Astrocyte of the spinal cord (primary cell): ENCODE measurements at regions not wholly inside any gene's neighbourhood (a gene's known extent, or its start where the extent isn't known, plus 50 kb on each side); places are given as distances from the start of the nearest gene placed in this dataset.

Experiments used
- DNase-seq: peaks from one replicate; pipeline ENCODE4 v3.0.0; 2011; ENCODE audit warnings: low read depth, low spot score
- H3K4me3 ChIP-seq: 2 replicates; pipeline ENCODE4 v1.5.1; 2011; ENCODE audit warnings: low read depth, mild to moderate bottlenecking, low read length, moderate library complexity
- CTCF ChIP-seq: IDR thresholded peaks from 2 replicates; pipeline ENCODE4 v1.5.1; 2012; ENCODE audit warnings: low read depth, mild to moderate bottlenecking, low read length, inconsistent platforms
- in situ Hi-C: cut with HindIII; loops from 2 replicates; pipeline ENCODE4 v1.10.0; 2017; ENCODE audit warnings: low sequenced_read_pairs

- DNase-seq: no peak
- no peak for TF ChIP-seq CTCF
- in situ Hi-C loops: no loop called here
- no peak overlapping the region for H3K4me3 ChIP-seq
Observed at GRCh38 chr5:114053372-114053771, 308.5 kb upstream of the KCNN2 start.

- no peak for DNase-seq
- TF ChIP-seq CTCF: no peak
- in situ Hi-C loops: no loop called here
- no peak overlapping the region for H3K4me3 ChIP-seq
Observed at GRCh38 chr5:114054594-114054993, 307.3 kb upstream of the KCNN2 start.

GRCh38 chr5:114055318-114056184 is 306.3 kb upstream of the KCNN2 start:
- TF ChIP-seq CTCF: no peak
- peak overlapping the region; percentile 30 for H3K4me3 ChIP-seq

GRCh38 chr5:114056185-114056538 is 305.7 kb upstream of the KCNN2 start:
- H3K4me3 ChIP-seq: no peak overlapping the region
- peak; percentile 2 for DNase-seq
- no peak for TF ChIP-seq CTCF
- in situ Hi-C loops: no loop called here

More at GRCh38 chr5:114055318-114056184, 306.3 kb upstream of the KCNN2 start:
- DNase-seq: peak; percentile 61
- in situ Hi-C loops: no loop called here

GRCh38 chr5:114060866-114061265 is 301.0 kb upstream of the KCNN2 start:
- DNase-seq: no peak
- no peak overlapping the region for H3K4me3 ChIP-seq
- in situ Hi-C loops: no loop called here
- TF ChIP-seq CTCF: no peak

- in situ Hi-C loops: no loop called here
- no peak for DNase-seq
- no peak overlapping the region for H3K4me3 ChIP-seq
- TF ChIP-seq CTCF: no peak
Observed at GRCh38 chr5:114062932-114063867, 298.7 kb upstream of the KCNN2 start.
